Loucy (cell line): ENCODE measurements at regions not wholly inside any gene's neighbourhood (a gene's known extent, or its start where the extent isn't known, plus 50 kb on each side); places are given as distances from the start of the nearest gene placed in this dataset.

Source experiments
- EZH2phosphoT487 ChIP-seq: fragments of 200-600 bp; IDR thresholded peaks from 2 replicates; pipeline ENCODE4 v1.6.1; 2018; ENCODE audit warnings: antibody characterized with exemption, mild to moderate bottlenecking, moderate library complexity, borderline replicate concordance
- TF ChIP-seq, protein P1 (sequence below): fragments of 200-600 bp; sonication (generic); conservative IDR thresholded peaks from 2 replicates; pipeline ENCODE4 v1.5.1; 2014; ENCODE audit warnings: mild to moderate bottlenecking, antibody characterized with exemption, low read length

- TF ChIP-seq, protein P1, sequence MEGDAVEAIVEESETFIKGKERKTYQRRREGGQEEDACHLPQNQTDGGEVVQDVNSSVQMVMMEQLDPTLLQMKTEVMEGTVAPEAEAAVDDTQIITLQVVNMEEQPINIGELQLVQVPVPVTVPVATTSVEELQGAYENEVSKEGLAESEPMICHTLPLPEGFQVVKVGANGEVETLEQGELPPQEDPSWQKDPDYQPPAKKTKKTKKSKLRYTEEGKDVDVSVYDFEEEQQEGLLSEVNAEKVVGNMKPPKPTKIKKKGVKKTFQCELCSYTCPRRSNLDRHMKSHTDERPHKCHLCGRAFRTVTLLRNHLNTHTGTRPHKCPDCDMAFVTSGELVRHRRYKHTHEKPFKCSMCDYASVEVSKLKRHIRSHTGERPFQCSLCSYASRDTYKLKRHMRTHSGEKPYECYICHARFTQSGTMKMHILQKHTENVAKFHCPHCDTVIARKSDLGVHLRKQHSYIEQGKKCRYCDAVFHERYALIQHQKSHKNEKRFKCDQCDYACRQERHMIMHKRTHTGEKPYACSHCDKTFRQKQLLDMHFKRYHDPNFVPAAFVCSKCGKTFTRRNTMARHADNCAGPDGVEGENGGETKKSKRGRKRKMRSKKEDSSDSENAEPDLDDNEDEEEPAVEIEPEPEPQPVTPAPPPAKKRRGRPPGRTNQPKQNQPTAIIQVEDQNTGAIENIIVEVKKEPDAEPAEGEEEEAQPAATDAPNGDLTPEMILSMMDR: no peak
- TF ChIP-seq EZH2phosphoT487: no peak
These were observed 606.4 kb downstream of the TDRD15 start for GRCh38 chr2:21730141-21730540.
